PC-9 (cell line): ENCODE measurements at regions not wholly inside any gene's neighbourhood (a gene's known extent, or its start where the extent isn't known, plus 50 kb on each side); places are given as distances from the start of the nearest gene placed in this dataset.

Experiments used
- BruUV-seq: library from RNA; stranded (reverse); fragments of 400-500 nt; replicated peaks from 2 replicates; lab custom pipeline; 2021; lab: Mats Ljungman, UMichigan
- CTCF ChIA-PET: fragments of 300-600 bp; sonication (Branson Sonifier 250); formaldehyde crosslinking; loops from one replicate; lab custom pipeline; 2022; ENCODE audit warnings: antibody characterized with exemption; lab: Charles Lee
- POLR2A ChIA-PET: fragments of 300-600 bp; sonication (Branson Sonifier 250); formaldehyde crosslinking; loops from one replicate; lab custom pipeline; 2022; ENCODE audit warnings: antibody characterized with exemption; ENCODE audit not compliant: unreplicated experiment; lab: Charles Lee
- DNase-seq, 2 experiments: peaks; one replicate each; pipeline versions ENCODE4 v3.0.0 to v3.0.0-alpha.2; 2015 to 2022; ENCODE audit warnings: mixed read lengths in 1 of 2
- H2AFZ ChIP-seq: fragments of 200-600 bp; sonication (generic); 2 replicates; pipeline ENCODE4 v1.8.1; 2017; ENCODE audit warnings: antibody characterized with exemption
- H3F3A ChIP-seq: fragments of 200-600 bp; sonication (generic); 2 replicates; pipeline ENCODE4 v1.8.1; 2017; ENCODE audit warnings: antibody characterized with exemption, mild to moderate bottlenecking, low read depth; ENCODE audit not compliant: insufficient read depth
- H3K27ac ChIP-seq: fragments of 200-600 bp; sonication (generic); 2 replicates; pipeline ENCODE4 v1.6.1; 2016; ENCODE audit warnings: mixed run types
- H3K27me3 ChIP-seq: fragments of 200-600 bp; sonication (generic); 2 replicates; pipeline ENCODE4 v1.6.1; 2016; ENCODE audit warnings: low read depth, mixed run types; ENCODE audit not compliant: insufficient read depth
- H3K36me3 ChIP-seq: fragments of 200-600 bp; sonication (generic); 2 replicates; pipeline ENCODE4 v1.6.1; 2016; ENCODE audit warnings: low read depth, mixed run types
- H3K4me1 ChIP-seq: fragments of 200-600 bp; sonication (generic); replicated peaks from 2 replicates; pipeline ENCODE4 v1.6.1; 2016; ENCODE audit warnings: mixed run types; ENCODE audit not compliant: insufficient read depth
- H3K4me2 ChIP-seq: fragments of 200-600 bp; sonication (generic); 2 replicates; pipeline ENCODE4 v1.6.1; 2017; ENCODE audit warnings: mixed run types
- H3K4me3 ChIP-seq: fragments of 200-600 bp; sonication (generic); 2 replicates; pipeline ENCODE4 v1.6.1; 2016; ENCODE audit warnings: mixed run types
- H3K79me2 ChIP-seq: fragments of 200-600 bp; sonication (generic); 2 replicates; pipeline ENCODE4 v1.6.1; 2017; ENCODE audit warnings: low read depth, mixed run types
- H3K9me2 ChIP-seq: fragments of 200-600 bp; sonication (generic); 2 replicates; pipeline ENCODE4 v1.8.1; 2017; ENCODE audit warnings: mild to moderate bottlenecking; ENCODE audit not compliant: insufficient read depth
- H3K9me3 ChIP-seq: fragments of 200-600 bp; sonication (generic); 2 replicates; pipeline ENCODE4 v1.8.1; 2016; ENCODE audit warnings: low read depth; ENCODE audit not compliant: insufficient read depth
- H4K20me1 ChIP-seq: fragments of 200-600 bp; sonication (generic); 2 replicates; pipeline ENCODE4 v1.8.1; 2017; ENCODE audit not compliant: insufficient read depth
- CTCF ChIP-seq: fragments of 200-600 bp; sonication (generic); conservative IDR thresholded peaks from 2 replicates; pipeline ENCODE4 v1.6.1; 2017; ENCODE audit warnings: mixed run types, antibody characterized with exemption, mild to moderate bottlenecking, moderate library complexity
- EZH2 ChIP-seq: fragments of 200-600 bp; sonication (generic); IDR thresholded peaks from 2 replicates; pipeline ENCODE4 v1.8.0; 2017; ENCODE audit warnings: antibody characterized with exemption, low read depth
- intact Hi-C: fragments of 100-400 bp; cut with micrococcal nuclease; formaldehyde crosslinking; loops from one replicate; pipeline ENCODE4 v1.10.0; 2022; ENCODE audit not compliant: unreplicated experiment

GRCh38 chr3:157667493-157667892 lies 164.3 kb upstream of the VEPH1 start:
- Histone ChIP-seq H3F3A (no peaks in the 10 kb centered on the region), H3K36me3 (no peaks in the 10 kb centered on the region), H3K4me3 (no peak overlapping the region), H3K79me2 (no peaks in the 10 kb centered on the region), H3K9me3 (no peaks in the 10 kb centered on the region), H3K4me2 (no peak overlapping the region), H3K27me3 (no peaks in the 10 kb centered on the region), H4K20me1 (no peaks in the 10 kb centered on the region), H3K4me1 (no peaks in the 10 kb centered on the region), H2AFZ (no peak overlapping the region), H3K27ac (no peak overlapping the region), H3K9me2 (no peaks in the 10 kb centered on the region)
- no peak for TF ChIP-seq CTCF
- ChIA-PET CTCF (interaction anchor here (0.6 kb wide), 1 partner anchor 9 kb away, joined by 5 read pairs; no protein-coding TSS in a partner anchor), POLR2A (no interaction called here)
- BruUV-seq: no TSS peak
- no peak for DNase-seq
- intact Hi-C loops: no loop called here

DNA sequence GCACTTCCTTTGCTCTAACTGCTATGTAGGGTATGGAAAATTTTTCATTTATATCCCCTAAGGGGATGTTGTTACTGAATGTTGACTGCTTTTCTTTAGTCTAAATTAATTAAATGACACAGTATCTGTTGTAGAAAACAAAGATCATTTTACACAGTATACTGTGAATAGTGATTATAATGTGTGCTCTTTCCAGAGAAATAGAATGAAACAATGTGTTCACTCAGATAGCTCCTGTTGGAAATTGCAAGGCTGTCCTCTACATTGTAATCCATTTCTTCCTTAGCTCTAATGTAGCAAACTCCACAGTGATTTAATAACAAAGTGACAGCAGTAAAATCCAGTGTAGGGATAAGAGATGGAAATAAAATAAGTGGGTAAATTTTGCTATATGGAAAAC lies 159.0 kb upstream of the VEPH1 start:
- Histone ChIP-seq H3K36me3 (no peaks in the 10 kb centered on the region), H3K9me2 (peaks cover 5% of the 10 kb centered on the region; the same call in 1 of the 2 replicates), H3K27me3 (no peaks in the 10 kb centered on the region), H2AFZ (no peak overlapping the region), H3K4me3 (no peak overlapping the region), H3K27ac (no peak overlapping the region), H4K20me1 (no peaks in the 10 kb centered on the region), H3K9me3 (no peaks in the 10 kb centered on the region), H3F3A (no peaks in the 10 kb centered on the region), H3K4me1 (no peaks in the 10 kb centered on the region), H3K4me2 (no peak overlapping the region), H3K79me2 (no peaks in the 10 kb centered on the region)
- POLR2A ChIA-PET: no interaction called here
- no peak for DNase-seq
- intact Hi-C loops: no loop called here
- no TSS peak for BruUV-seq
- no peak for TF ChIP-seq CTCF
- TF ChIP-seq EZH2: no peak
- CTCF ChIA-PET: no interaction called here

DNA sequence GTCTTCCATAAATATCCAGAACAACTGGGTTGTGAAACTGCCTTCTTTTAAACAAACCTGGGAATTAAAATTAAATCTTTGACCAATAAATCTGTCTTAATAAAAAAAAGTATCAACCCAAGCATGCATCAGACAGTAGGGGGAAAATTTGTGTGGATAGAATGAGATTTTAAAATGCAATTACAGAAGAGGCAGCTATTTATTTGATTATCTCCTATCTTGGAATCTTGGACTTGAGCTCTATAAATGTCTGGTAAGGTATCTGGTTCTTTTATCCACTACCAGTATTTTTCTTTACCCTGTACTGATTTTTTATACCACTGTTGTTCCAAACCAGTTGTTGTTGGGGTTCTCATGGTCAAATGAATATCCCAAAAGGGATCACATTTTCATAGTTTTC lies 157.6 kb upstream of the VEPH1 start:
- no peaks in the 10 kb centered on the region for H3K36me3 ChIP-seq

More for the DNA sequence above, 157.6 kb upstream of the VEPH1 start:
- no peak overlapping the region for H3K4me2 ChIP-seq
- no peaks in the 10 kb centered on the region for H3K9me3 ChIP-seq
- H4K20me1 ChIP-seq: no peaks in the 10 kb centered on the region
- no peak overlapping the region for H3K27ac ChIP-seq
- TF ChIP-seq EZH2: no peak
- TF ChIP-seq CTCF: no peak
- no peaks in the 10 kb centered on the region for H3K79me2 ChIP-seq
- H2AFZ ChIP-seq: no peak overlapping the region
- CTCF ChIA-PET: no interaction called here
- H3F3A ChIP-seq: no peaks in the 10 kb centered on the region
- POLR2A ChIA-PET: no interaction called here
- no peaks in the 10 kb centered on the region for H3K4me1 ChIP-seq
- no peak overlapping the region for H3K4me3 ChIP-seq
- BruUV-seq: no TSS peak
- no peaks in the 10 kb centered on the region for H3K27me3 ChIP-seq
- H3K9me2 ChIP-seq: peaks cover 5% of the 10 kb centered on the region; the same call in 1 of the 2 replicates
- intact Hi-C loops: no loop called here
- DNase-seq: no peak
